ENCODE measurements at regions not wholly inside any gene's neighbourhood (a gene's known extent, or its start where the extent isn't known, plus 50 kb on each side); places are given as distances from the start of the nearest gene placed in this dataset.

DNA sequence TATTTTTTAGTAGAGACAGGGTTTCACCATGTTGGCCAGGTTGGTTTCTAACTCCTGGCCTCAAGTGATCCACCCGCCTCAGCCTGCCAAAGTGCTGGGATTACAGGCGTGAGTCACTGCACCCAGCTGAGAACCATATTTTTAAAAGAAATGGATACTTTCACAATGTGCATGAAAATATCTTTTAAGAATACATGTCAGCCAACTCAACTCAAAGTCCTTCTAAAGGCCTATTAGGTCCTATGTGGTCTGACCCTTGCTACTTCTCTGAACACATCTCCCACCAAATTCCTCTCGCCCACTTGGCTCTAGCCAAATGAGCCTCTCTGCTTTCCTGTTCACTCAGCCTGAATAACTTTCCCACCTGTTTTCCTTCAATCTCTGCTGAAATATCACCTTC lies 119.6 kb downstream of the MTX2 start:
- DNase-seq: no peak

- no peak for DNase-seq
Measured at GRCh38 chr2:176390276-176391147, 121.3 kb downstream of the MTX2 start.

DNA sequence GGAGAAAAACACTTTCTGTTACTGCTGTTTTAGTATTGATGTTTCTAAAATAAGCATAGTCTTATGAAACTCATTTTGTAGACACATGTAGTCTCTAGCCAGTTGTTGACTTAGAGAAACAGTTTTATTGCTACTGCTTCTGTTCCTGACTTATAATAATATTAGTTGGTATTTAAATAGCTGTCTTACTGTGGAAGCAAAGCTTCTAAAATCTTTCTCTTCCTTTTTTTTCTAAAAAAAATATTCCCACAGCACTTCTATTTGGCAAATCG lies 121.8 kb downstream of the MTX2 start:
- DNase-seq: no peak

DNA sequence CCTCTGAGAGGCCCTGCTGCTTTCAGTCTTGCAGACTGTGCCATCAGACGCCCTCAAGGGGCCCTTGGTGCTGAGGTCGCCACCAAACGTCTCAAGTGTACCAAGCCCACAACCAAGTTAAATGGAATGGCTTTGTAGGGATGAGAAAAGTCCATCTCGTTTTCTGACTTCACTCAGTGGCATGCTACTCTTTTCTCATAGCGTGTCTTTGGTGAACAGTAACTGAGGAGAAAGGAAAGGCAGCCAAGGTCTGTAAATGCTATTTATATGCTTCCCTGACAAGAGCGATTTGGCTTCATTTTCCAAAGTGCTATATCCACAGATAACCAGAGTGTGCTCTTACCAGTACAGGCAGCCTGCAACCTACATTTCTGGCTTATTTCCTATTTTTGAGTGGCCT lies 123.0 kb downstream of the MTX2 start:
- no peak for DNase-seq

- DNase-seq: no peak
Measured at GRCh38 chr2:176392744-176393414, 123.6 kb downstream of the MTX2 start.

GRCh38 chr2:176395273-176395854 lies 126.1 kb downstream of the MTX2 start:
- DNase-seq: no peak

DNA sequence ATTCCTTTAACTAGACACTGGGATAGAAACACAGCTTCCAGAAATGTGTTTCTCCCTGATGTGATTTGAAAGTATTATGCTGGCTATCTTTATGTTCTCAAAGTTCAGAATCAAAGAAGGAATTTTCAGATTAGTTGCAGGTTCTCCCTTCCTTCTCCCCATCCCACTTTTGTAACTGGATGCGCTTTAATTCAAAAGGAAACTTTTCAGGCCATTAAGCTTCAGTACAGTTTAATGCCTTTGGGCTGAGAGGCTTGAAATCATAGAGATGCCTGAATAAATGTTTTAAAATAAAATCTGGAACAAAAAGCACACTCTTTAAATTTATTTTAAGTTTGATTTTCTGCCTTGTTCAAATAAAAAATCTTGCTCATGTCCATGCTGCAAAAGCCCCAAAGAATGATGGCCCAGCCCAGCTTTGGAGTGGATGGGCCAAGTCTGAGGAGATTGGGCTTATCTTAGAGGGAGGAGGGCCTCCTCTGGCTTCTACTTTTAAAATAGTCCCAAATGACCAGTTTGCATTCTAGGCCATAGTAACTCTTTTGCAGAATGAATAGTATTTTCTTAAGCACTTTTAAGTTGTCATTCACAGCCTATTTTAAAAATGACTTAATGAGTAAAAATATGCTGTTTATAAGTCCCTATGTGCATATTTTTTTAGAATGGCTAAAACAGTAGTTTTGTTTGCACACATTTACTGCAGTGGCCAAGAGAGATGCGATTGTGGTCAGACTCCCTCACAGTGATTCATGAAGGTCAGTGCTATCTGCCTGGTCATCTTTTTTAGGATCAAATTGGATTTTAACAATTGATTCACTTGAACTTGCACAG lies 129.2 kb downstream of the MTX2 start:
- no peak for DNase-seq

GRCh38 chr2:176399074-176399598 lies 129.9 kb downstream of the MTX2 start:
- no peak for DNase-seq

DNA sequence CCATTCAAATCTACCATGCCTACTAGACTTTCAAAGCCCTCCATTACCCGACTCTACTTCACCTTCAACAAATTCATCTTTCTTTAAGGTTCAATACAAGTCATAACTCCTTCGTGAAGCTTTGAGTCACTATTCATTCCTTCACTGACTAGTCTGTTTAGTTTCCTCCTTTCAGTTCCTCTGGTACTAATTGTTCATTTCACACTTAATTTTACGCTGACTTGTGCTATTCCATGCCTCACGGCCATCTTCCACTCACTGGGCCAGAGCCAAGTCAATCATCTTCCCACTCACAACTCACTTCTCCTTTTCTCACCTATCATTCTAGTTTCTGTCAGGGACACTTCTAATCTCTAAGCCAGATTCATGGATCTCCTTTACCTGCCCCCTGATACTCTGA lies 136.2 kb downstream of the MTX2 start:
- DNase-seq: no peak

- no peak for DNase-seq
Measured at GRCh38 chr2:176407706-176408105, 138.5 kb downstream of the MTX2 start.

GRCh38 chr2:176409671-176410070 lies 140.4 kb downstream of the MTX2 start:
- no peak for DNase-seq

GRCh38 chr2:176412136-176412535 lies 142.9 kb downstream of the MTX2 start:
- no peak for DNase-seq

DNA sequence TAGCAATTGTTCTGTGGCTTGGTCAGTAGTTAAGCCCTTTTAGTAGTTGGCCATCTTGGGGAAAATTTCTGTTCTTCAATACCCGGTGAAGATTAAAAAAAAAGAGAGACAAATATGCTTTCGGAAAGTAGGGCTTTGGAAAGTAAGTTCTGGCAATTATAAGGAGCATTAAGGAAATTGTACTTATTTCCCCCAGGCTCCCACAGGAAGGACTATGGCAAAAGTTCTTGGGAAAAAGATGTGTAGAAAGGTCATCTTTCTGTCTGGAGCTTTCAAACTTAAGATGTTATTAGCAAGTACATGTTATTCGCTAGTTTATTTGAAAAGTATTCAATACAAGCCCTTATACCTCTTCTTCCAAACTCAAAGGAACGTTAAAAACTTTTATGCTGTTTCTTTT lies 144.5 kb downstream of the MTX2 start:
- DNase-seq: no peak

DNA sequence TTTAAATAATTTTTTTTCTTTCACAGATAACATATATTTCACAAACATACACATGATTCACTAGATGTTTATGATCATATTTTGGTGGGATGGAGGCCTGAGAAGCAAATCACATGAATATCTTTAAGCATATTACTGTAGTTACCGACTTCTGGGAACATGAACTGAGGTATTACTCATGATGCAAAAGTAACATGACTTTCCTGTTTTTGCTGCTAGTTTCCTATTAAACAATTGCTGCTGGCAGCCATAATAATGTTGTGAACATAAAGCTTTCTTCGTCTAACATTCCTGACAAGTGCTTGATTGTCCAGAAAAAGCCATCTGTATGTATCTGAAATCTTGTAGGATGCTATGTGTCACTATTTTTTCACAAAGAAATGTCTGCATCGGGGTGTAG lies 145.4 kb downstream of the MTX2 start:
- DNase-seq: peak; percentile 9

DNA sequence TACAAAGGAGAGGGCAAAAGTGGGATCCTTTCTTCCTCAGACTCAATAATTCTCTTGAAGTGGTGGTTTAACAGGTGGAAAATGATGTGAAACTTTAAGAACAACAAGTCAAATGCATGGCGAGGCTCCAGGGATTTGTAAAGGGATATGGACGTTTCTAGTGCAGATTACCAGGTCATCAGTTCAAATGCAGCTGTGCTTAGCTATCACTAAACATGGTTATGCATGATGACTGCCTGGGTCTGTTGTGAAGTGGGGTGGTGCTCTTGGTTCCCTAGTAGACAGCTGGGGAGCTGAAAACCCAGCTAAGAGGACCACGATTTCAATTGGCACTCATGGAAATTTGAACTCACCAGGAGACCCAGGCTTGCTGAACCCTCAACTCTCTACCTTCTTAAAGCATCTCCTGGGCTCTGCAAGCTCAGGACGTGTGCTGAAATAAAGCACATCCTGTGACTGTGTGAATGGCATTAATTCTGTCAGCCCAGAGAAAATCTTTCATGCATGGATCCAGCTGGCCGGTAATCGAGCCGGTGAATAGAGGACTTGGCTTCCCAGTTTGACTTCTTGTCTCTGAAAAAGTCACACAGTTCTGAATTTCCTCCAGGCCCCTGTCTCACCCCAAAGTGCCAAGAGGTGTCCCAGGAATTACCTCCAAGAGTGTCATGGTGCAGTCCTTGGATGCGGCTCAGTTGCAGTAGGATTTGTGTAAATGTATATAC lies 146.1 kb downstream of the MTX2 start:
- DNase-seq: peak; percentile 84

DNA sequence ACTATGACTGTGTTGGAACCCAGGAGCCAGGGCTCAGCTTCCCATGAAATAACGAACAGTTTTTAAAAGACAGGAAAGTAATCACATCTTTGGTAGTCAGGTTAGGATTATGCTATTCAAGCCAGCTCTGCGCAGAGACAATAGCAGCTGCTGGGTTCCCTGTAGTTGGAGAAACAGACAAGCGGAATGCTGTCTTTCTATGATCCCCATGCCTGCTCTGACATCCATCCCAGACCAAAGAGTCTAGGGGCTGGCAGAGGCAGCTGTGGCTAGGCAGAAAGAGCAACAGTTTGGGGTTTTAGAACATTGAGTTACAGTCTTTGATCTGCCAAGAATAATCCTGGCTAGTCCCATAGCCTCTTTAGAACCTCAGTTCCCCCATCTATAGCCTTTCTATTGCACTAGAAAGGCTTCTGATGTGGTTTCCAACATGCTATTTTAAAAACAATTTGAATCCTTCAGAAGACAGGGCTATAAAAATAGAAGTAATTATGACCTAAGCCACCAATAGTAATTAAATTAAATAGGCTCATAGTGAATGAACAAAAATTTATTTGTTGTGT lies 146.8 kb downstream of the MTX2 start:
- peak; percentile 51 for DNase-seq

- DNase-seq: no peak
Measured at GRCh38 chr2:176418768-176419167, 149.5 kb downstream of the MTX2 start.

GRCh38 chr2:176419591-176420071 lies 150.4 kb downstream of the MTX2 start:
- DNase-seq: no peak

DNA sequence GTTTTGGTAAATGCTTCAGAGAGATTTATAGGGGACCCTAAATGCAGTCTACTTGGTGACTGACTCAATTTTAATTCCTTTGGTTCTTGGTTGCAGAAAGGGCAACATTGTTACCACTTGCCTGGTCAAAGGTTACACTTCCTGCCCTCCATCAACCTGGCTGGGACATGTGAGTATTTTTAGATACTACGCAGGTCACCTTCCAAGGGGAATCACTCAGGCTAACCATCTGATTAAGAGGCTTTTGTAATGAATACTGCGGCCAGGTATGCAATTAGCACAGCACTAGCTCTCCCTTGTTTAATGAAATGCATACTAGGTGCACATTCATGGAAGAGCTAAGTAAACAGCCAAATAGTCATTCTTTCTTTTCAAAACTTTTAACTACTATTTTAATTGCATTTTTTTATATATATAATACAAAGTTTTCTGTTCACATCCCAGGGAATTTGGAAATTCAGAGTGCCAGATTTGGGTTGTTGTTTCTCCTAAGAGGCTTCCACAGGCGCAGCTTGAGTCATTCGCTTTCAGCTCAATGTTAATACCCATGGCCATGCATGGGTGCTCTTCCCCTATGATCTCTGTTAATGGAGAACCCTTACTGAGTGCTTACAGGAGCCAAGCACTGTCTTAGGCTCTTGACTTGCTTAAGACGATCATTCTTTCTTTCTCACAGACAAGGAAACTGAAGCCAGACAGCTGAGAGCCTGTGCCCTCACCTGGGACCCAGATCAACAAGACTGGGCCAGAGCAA lies 152.2 kb downstream of the MTX2 start:
- DNase-seq: no peak

- DNase-seq: no peak
Measured at GRCh38 chr2:176423819-176424218, 154.6 kb downstream of the MTX2 start.

GRCh38 chr2:176424746-176425145 lies 155.5 kb downstream of the MTX2 start:
- no peak for DNase-seq
